HG03432 (cell line): ENCODE measurements at regions not wholly inside any gene's neighbourhood (a gene's known extent, or its start where the extent isn't known, plus 50 kb on each side); places are given as distances from the start of the nearest gene placed in this dataset.
"Not testable (repeated sequence)": the region's sequence is repeated elsewhere in the genome, so short reads cannot be mapped to it uniquely, and the experiment has no call there.

Source experiments
- ATAC-seq: cut with Tn5 transposase; IDR thresholded peaks from one replicate; pipeline ENCODE4 v1.9.1; 2021; ENCODE audit warnings: mild to moderate bottlenecking, moderate library complexity; ENCODE audit not compliant: unreplicated experiment

- no peak for ATAC-seq
Measured at GRCh38 chr15:39016706-39017105, 452.1 kb upstream of the RASGRP1 start.

- ATAC-seq = no peak
Measured at GRCh38 chr15:39018966-39019365, 454.4 kb upstream of the RASGRP1 start.

GRCh38 chr15:39021341-39021740 is 456.7 kb upstream of the RASGRP1 start:
- no peak for ATAC-seq

- ATAC-seq = no peak
Measured at GRCh38 chr15:39022532-39023305, 458.1 kb upstream of the RASGRP1 start.

GRCh38 chr15:39025321-39025720 is 460.7 kb upstream of the RASGRP1 start:
- ATAC-seq = no peak

- no peak for ATAC-seq
Measured at GRCh38 chr15:39025881-39026280, 461.3 kb upstream of the RASGRP1 start.

- no peak for ATAC-seq
Measured at GRCh38 chr15:39028069-39028468, 463.5 kb upstream of the RASGRP1 start.

- no peak for ATAC-seq
Measured at GRCh38 chr15:39029741-39030140, 465.1 kb upstream of the RASGRP1 start.

- no peak for ATAC-seq
Measured at GRCh38 chr15:39030291-39031070, 465.9 kb upstream of the RASGRP1 start.

- ATAC-seq = no peak
Measured at GRCh38 chr15:39031596-39031995, 467.0 kb upstream of the RASGRP1 start.

GRCh38 chr15:39034816-39035215 is 470.2 kb upstream of the RASGRP1 start:
- ATAC-seq = no peak

GRCh38 chr15:39037611-39038010 is 473.0 kb upstream of the RASGRP1 start:
- not testable (repeated sequence) for ATAC-seq

- ATAC-seq = no peak
Measured at GRCh38 chr15:39040861-39041260, 476.2 kb upstream of the RASGRP1 start.

- no peak for ATAC-seq
Measured at GRCh38 chr15:39041979-39042495, 477.4 kb upstream of the RASGRP1 start.

- ATAC-seq = no peak
Measured at GRCh38 chr15:39051626-39052322, 487.2 kb upstream of the RASGRP1 start.

- no peak for ATAC-seq
Measured at GRCh38 chr15:39052323-39052705, 487.7 kb upstream of the RASGRP1 start.

- no peak for ATAC-seq
Measured at GRCh38 chr15:39053480-39053879, 488.9 kb upstream of the RASGRP1 start.

GRCh38 chr15:39054128-39054732 is 489.6 kb upstream of the RASGRP1 start:
- no peak for ATAC-seq

GRCh38 chr15:39056357-39056756 is 491.7 kb upstream of the RASGRP1 start:
- no peak for ATAC-seq

- no peak for ATAC-seq
Measured at GRCh38 chr15:39058351-39059131, 493.9 kb upstream of the RASGRP1 start.
